Kidney capillary endothelial cell (primary cell): ENCODE measurements at regions not wholly inside any gene's neighbourhood (a gene's known extent, or its start where the extent isn't known, plus 50 kb on each side); places are given as distances from the start of the nearest gene placed in this dataset.
"Not testable (repeated sequence)": the region's sequence is repeated elsewhere in the genome, so short reads cannot be mapped to it uniquely, and the experiment has no call there.

ENCODE experiments used
- DNase-seq: peaks from one replicate; pipeline ENCODE4 v3.0.0-alpha.2; 2018; ENCODE audit warnings: low spot score

- no peak for DNase-seq
Measured at GRCh38 chr6:133051240-133051639, 189.9 kb upstream of the EYA4 start.

DNA sequence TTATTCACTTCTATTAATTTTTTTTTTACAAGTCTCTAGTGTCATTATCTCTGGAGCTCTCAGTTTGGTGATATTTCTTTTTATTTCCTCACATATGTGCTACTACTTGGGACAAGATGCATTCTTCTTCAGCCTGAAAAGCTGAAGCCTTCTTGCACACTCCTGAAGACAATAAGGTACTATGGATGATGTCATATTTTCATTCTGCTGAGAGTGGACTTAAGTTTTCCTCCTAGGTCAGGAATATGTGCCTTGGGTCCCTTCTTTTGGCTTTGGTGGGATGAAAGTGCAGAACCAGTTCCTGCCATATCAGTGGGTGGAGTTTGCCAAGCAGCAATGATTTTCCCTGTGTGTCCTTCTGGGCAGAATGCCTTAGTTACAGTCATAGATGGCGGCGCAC lies 188.7 kb upstream of the EYA4 start:
- DNase-seq, result no peak

GRCh38 chr6:133055441-133055966 lies 185.7 kb upstream of the EYA4 start:
- no peak for DNase-seq

DNA sequence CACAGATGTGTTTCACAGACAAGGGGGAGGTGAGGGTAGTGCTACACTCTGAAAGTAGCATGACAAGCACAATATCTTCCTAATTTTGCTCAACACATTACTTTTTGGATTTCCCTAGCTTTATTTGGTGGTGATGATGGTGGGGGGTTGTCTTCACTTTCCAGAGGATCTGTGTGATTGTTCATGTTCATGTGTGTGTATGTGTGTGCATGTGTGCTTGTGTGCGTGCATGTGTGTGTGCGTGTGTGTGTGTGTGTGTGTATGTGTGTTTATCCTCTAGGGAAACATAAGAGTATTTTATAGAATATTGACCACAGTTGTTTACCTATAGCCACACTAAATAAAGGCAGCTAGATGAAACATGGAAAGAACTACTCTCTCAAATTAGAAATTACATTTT lies 183.8 kb upstream of the EYA4 start:
- no peak for DNase-seq

- DNase-seq, result no peak
Measured at GRCh38 chr6:133062077-133062476, 179.1 kb upstream of the EYA4 start.

DNA sequence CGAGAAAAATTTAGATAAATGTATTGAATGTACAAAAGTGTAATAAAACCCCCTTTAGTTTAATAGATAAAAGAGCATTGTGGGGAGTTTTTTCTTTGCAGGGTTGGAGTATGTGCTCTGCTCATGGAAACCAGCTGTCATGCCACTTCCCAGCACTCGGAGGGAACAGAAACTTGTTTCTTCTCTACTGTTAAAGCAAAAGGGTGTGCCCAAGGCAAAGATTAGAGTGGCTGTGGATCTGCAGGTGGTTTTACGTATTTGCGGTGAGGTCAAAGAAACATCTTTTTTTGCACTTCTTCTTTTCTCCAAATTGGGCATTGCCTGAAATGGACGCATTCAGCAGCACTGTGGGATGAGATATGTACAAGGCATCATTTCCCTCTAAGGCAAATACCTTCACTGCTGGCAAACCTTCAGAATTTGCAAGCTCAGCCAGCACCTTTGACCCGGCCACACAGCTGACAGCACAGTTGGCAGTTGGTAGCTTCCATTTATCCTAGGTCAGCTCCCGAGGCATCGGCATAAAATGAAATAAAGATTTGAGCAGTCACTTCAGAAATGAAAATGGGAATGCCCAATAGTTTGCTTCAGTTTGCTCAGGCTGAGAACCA lies 178.4 kb upstream of the EYA4 start:
- no peak for DNase-seq

GRCh38 chr6:133067960-133068359 lies 173.2 kb upstream of the EYA4 start:
- DNase-seq, result no peak

DNA sequence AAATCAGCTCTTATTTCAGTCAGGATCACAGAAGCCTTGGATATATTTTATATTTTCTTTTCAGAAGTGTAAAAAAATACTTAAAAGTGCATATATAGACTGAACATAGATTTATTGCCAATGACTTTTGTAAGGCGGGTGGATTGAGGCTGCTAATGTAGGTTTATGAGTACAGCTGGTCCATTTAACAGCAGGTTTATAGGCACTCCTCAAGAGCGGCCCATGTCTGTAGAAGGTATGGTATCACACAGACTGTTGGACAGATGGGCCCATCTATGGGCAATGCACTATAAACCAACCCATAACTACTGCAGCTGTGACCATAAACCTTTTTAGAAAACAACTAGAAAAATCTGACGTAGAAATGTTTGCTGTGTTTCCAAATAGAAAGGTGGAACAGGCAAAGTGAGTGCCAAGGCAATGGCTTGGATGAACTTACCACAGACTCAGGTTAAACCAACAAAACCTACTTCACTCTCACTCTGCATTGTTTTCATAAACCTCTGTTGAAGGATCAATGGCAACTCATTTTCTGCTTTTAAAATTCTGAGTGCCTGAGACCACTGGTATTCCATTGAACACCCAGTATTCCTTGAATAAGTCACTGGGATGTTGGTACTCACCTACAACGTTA lies 170.6 kb upstream of the EYA4 start:
- no peak for DNase-seq

GRCh38 chr6:133079901-133080300 lies 161.3 kb upstream of the EYA4 start:
- no peak for DNase-seq

- no peak for DNase-seq
Measured at GRCh38 chr6:133083248-133083967, 157.7 kb upstream of the EYA4 start.

DNA sequence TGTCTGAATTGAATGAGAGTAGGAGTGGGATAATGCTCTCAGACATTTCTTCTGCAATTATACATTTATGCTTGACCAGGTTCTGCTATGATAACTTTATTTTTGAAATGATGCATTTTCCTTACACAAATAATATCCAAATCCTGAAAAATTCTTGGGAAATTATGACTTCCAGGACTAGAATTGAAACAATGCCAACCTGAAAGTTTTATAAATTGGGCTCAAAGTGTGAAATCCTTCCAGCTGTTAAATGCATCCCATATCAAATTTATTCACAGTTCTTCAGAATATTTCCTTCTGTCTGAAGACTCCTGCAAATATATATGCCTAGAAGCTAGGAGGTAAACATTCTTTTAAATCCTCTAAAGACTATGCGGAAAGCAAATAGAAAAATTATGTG lies 155.7 kb upstream of the EYA4 start:
- no peak for DNase-seq

DNA sequence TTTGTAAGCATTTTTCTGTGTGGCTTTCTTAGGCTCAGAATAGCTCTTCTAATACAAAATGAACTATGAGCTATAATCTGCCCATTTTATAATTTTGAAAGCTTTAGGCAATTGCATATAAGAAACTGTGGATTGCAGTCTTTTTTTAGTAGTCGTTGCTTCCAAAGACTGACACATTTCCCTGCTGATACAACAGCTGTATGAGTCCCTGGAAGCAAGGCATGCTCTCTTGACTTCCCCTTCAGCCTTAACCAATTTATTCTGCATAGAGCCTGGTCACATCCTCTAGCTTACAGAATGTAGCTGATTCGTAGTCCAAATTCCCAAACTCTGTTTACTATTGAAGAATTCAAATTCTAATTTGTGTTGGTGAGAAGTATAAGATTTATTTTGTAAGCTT lies 155.3 kb upstream of the EYA4 start:
- DNase-seq, result no peak

DNA sequence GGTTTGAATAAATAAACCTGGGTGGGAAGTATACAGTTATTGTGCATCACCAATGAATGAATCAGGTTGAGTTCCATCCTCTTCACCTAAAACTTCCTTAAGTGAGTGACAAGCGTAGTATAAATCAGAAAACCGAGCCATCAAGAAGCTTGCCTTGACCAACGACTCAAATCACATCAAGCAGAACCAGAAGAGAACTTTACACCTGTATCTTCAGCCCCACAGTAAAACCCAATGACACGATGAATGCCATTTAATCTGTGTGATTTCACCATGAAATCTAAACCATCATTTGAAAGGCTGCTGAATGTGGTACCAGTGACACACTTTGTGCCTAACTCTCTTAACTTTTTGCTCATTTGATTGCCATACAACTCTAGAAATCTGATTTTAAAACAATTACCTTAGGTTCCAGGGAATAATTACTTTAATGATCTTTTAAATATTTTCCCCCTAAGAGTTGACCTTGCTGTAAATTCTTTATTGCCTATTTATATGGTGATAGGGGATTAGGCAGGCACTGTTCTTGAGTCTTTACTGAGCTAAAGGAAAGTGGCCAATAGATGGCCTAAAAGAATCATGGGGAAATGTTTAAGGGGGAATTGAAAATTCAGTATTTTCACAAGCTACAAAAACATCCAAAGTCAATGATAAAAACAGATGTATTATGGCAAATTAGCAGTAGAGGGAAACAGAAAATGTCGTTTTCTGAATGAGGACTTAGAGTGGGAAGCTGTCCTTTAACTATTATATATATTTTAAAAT lies 152.0 kb upstream of the EYA4 start:
- DNase-seq, result no peak

DNA sequence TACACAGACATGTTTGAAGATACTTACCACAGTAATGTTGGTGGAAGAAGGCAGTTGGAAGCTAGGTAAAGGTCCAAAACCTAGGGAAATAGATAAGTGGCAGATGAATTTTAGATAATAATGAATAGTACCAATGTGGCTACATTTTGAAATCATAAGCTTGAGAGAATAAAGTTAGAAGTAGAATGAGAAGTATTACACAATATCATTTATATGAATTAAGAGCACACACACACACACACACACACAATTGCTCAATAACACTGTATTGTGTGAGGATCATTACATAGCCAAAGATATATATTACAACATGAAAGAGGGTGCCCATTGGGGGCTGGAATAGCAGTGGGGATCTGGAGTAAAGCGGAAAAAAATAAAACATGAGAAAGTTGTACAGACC lies 149.0 kb upstream of the EYA4 start:
- no peak for DNase-seq

GRCh38 chr6:133092771-133093170 lies 148.4 kb upstream of the EYA4 start:
- DNase-seq, result no peak

DNA sequence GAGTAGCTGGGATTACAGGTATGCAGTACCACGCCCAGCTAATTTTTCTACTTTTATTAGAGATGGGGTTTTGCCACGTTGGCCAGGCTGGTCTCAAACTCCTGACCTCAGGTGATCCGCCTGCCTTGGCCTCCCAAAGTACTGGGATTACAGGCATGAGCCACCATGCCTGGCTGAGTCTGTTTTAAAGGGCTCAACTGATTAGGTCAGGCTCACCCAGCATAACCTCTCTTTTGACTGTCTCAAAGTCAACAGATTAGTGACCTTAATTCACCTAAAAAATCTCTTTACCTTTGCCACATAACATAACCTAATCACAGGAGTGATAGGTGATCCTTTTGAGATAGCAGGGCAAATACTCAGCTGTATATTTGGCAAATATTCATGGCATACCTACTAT lies 147.9 kb upstream of the EYA4 start:
- not testable (repeated sequence) for DNase-seq

DNA sequence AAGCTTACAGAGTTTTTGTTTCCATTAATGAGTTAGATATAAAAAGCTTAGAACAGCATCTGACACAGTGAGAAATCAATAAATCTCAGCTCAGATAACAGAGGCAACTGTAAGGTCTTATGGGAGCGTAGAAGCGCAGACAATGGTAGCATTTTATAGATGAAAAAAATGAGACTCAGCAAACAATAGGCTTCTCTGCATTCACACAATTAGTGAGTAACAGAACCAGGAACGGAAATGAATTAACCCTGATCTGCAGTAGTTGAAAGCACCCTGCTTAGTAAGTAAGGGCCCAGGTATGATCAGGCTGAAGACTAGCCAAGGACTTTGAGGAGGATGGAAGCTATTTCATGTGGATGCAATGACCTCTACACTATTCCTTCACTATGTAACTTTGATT lies 147.2 kb upstream of the EYA4 start:
- DNase-seq, result no peak

- no peak for DNase-seq
Measured at GRCh38 chr6:133097208-133097607, 143.9 kb upstream of the EYA4 start.

DNA sequence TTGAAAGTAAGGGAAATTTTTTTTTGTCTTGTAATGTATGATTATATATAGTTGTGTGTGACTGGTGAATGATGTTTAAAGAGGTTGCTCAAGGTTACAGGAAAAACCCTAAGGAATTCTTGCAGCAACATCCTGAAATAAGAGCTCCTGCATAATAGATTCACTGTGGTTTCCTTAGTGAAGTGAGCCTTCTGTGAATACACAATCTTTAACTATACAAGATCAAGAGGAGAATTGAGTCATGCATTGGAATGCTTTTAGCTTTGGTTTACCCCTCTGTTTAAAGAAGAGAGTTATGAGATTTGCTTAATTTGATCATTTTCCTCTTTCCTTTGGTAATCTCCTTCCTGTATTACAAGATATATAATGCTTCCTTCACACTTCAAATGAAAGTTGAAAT lies 141.6 kb upstream of the EYA4 start:
- DNase-seq, result peak; percentile 7

DNA sequence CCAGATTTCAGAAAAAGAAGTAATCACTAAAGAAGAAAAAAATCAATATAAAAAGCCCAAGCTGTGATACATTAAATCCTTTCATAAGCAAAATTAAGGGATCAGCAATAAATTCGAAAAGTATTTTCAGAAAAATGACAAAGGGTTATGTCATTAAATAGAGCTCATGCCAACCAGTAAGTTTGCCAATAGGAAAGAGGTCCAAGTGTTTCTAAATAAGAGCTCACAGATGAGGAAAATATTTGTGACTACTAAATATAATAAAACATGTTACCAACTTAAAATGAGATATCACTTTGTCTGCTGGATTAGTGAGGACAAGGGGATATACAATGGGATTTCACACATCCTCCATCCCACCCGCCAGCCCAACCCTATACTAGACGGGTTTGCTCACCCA lies 140.3 kb upstream of the EYA4 start:
- DNase-seq, result no peak

- DNase-seq, result no peak
Measured at GRCh38 chr6:133101790-133102189, 139.4 kb upstream of the EYA4 start.

- DNase-seq, result no peak
Measured at GRCh38 chr6:133106934-133107333, 134.2 kb upstream of the EYA4 start.

- no peak for DNase-seq
Measured at GRCh38 chr6:133108419-133108818, 132.7 kb upstream of the EYA4 start.
